GM19351 (cell line): ENCODE measurements at regions not wholly inside any gene's neighbourhood (a gene's known extent, or its start where the extent isn't known, plus 50 kb on each side); places are given as distances from the start of the nearest gene placed in this dataset.

Experiments
- ATAC-seq: cut with Tn5 transposase; IDR thresholded peaks from one replicate; pipeline ENCODE4 v1.9.1; 2021; ENCODE audit warnings: mild to moderate bottlenecking, moderate library complexity; ENCODE audit not compliant: unreplicated experiment

- ATAC-seq: no peak
These were observed 187.3 kb upstream of the EGLN3 start for GRCh38 chr14:34138175-34138574.

- ATAC-seq: no peak
These were observed 186.3 kb upstream of the EGLN3 start for GRCh38 chr14:34137001-34137745.

GRCh38 chr14:34135492-34135891, 184.6 kb upstream of the EGLN3 start:
- no peak for ATAC-seq

- no peak for ATAC-seq
These were observed 183.6 kb upstream of the EGLN3 start for GRCh38 chr14:34134484-34134883.

- no peak for ATAC-seq
These were observed 179.2 kb upstream of the EGLN3 start for GRCh38 chr14:34129927-34130552.

GRCh38 chr14:34128665-34129064, 177.8 kb upstream of the EGLN3 start:
- no peak for ATAC-seq

GRCh38 chr14:34126586-34126985, 175.7 kb upstream of the EGLN3 start:
- no peak for ATAC-seq

GRCh38 chr14:34124585-34124984, 173.7 kb upstream of the EGLN3 start:
- no peak for ATAC-seq

GRCh38 chr14:34122650-34123049, 171.8 kb upstream of the EGLN3 start:
- ATAC-seq: no peak

- no peak for ATAC-seq
These were observed 171.2 kb upstream of the EGLN3 start for GRCh38 chr14:34122081-34122480.

- ATAC-seq: no peak
These were observed 169.5 kb upstream of the EGLN3 start for GRCh38 chr14:34120185-34120977.

- no peak for ATAC-seq
These were observed 168.4 kb upstream of the EGLN3 start for GRCh38 chr14:34119107-34119858.

- no peak for ATAC-seq
These were observed 163.1 kb upstream of the EGLN3 start for GRCh38 chr14:34113991-34114390.

- ATAC-seq: no peak
These were observed 162.2 kb upstream of the EGLN3 start for GRCh38 chr14:34113005-34113511.

- ATAC-seq: no peak
These were observed 161.1 kb upstream of the EGLN3 start for GRCh38 chr14:34111953-34112352.

- no peak for ATAC-seq
These were observed 160.6 kb upstream of the EGLN3 start for GRCh38 chr14:34111505-34111904.

- no peak for ATAC-seq
These were observed 159.7 kb upstream of the EGLN3 start for GRCh38 chr14:34110531-34110930.

- ATAC-seq: no peak
These were observed 156.6 kb upstream of the EGLN3 start for GRCh38 chr14:34107441-34107840.

- no peak for ATAC-seq
These were observed 155.4 kb upstream of the EGLN3 start for GRCh38 chr14:34106310-34106709.

GRCh38 chr14:34104489-34105397, 153.9 kb upstream of the EGLN3 start:
- no peak for ATAC-seq
